Hematopoietic multipotent progenitor cell treated with erythropoietin and hydrocortisone succinate and interleukin-3 and kit ligand, for 8 days (in vitro differentiated cells): ENCODE measurements at regions not wholly inside any gene's neighbourhood (a gene's known extent, or its start where the extent isn't known, plus 50 kb on each side); places are given as distances from the start of the nearest gene placed in this dataset.
"Not testable (repeated sequence)": the region's sequence is repeated elsewhere in the genome, so short reads cannot be mapped to it uniquely, and the experiment has no call there.

ENCODE experiments used
- DNase-seq: peaks from one replicate; pipeline ENCODE4 v3.0.0-alpha.2; 2015

DNA sequence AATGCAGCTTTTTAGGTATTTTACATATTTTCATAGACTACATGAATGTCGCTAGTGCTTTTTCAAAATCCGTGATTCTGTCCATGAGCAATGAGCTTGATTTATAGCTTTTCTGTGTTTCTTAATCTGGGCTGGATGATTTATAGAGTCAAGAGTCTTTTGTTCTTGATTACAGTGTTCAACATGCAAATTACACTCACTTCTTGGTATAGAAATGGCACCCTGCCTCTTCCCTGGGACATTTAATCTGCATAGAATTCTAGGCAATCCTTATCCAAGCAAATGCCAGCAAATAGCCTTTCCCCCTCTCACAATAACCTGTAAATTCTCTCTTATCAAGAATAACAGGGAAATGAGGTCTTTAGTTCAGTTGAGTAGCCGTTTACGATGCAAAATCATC is 246.2 kb upstream of the SEMA3C start:
- no peak for DNase-seq

GRCh38 chr7:81162771-81163525 is 244.1 kb upstream of the SEMA3C start:
- no peak for DNase-seq

DNA sequence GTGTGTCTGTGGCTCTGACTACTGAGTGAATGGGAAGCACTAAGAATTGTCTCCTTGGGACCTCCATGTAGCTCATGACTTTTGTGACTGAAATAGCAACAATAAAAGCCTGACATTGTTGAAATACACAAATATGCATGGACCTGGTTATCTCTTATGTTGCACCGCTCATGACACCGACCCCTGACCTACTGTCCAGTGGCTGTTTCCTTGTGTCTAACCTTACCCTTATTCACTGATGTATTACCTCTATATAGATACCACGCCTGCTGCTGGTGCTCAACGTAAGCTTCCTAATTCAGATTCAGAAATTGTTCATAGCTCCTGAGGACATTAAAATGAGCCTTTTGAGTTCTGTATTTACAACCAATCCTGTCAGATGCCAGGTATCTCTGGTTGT is 243.4 kb upstream of the SEMA3C start:
- DNase-seq = no peak

- DNase-seq = peak; percentile 71
Observed at GRCh38 chr7:81161451-81162075, 242.7 kb upstream of the SEMA3C start.

DNA sequence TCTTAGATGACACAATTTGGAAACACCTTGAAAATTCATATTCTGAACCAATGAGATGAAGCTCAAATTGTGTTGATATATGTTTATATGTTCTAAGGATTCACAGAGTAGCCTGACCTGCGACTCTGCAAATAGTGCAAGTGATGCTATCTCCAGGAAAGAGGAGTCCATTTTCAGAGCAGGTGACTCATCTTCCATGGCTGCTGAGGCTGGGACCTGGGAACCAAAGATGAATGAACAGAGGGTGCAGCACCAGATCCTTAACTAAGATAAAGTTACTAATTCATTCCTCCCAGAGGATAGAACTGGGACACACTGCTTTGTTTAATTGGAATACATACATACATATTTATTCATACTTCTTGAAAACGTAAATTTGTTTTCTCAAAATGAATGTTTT is 240.6 kb upstream of the SEMA3C start:
- DNase-seq = peak; percentile 27

DNA sequence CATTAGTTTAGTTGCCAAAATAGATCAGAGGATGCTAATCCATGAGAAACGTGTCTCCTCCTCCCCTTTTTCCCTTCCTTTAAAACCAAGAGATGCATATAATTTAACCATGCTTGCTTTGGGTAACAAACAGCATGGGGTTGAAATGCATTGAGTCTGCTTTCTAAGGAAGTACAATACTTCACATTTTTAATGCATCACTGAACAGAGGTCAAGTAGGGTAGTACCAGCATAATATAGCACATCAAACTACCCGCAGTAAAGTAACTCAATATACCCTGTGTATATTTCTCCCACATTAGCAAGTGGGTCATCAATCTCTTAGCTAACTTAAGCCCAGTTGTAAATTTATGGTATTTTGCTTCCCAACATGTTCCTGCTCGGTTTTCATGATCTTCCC is 239.3 kb upstream of the SEMA3C start:
- DNase-seq = no peak

DNA sequence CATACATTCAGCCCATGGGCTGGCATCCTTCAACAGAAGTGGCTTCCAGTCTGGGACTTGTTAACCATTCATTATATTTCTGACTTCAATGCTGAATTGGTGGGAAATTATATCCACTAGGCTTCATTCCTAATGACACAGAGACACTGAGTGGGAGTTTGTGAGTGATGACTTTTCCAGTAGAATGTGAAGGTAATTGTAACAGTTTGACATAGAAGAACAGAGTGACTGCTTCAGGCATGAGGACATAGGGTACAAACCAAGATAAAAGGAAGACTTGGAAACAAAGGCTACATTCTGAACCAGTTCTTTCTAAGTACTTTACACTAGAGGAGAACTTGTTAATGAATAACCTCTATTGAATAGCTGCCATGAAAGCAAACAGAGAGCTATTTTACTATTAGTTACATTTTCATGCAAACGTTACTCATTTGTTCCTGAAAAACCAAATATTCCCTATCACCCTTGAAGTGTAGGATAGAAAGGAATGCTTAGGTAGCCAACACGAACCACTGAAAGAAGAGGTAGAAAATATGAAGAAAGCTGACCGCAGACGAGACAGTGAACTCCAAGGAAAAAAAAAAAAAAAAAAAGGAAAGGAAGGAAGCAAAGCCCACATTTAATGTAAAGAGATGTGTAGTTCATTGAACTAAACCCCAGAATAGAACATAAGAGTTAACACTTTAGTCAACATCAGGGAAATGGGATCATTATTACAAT is 237.0 kb upstream of the SEMA3C start:
- DNase-seq = no peak

DNA sequence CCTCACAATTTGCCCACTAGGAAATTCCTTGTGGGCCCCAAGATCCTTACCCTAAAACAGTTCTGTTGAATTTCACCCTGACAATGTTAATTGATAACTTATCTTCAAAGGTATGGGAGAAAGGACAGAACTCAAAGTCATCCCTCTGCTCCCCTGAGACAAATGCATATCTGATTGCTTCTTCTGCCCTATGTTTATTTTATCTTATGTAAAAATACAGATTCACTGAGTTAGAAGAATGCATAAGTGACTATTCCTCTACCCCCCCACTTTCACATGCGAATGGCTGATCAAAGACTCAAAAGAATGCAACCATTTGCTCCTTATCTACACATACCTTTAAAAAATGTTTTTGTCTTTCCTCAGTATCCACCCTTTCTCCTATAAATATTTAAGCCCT is 235.7 kb upstream of the SEMA3C start:
- no peak for DNase-seq

DNA sequence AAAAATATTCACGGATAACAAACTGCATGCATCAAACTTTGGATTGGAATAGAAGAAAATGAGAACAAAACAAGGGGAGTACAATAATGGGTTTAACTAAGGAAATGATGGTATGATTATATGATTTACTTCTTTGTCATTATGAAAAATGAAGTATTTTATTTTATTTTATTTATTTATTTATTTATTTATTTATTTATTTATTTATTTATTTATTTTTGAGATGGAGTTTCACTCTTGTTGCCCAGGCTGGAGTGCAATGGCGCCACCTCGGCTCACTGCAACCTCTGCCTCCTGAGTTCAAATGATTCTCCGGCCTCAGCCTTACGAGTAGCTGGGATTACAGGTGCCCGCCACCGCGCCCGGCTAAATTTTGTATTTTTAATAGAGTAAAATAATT is 234.1 kb upstream of the SEMA3C start:
- not testable (repeated sequence) for DNase-seq

DNA sequence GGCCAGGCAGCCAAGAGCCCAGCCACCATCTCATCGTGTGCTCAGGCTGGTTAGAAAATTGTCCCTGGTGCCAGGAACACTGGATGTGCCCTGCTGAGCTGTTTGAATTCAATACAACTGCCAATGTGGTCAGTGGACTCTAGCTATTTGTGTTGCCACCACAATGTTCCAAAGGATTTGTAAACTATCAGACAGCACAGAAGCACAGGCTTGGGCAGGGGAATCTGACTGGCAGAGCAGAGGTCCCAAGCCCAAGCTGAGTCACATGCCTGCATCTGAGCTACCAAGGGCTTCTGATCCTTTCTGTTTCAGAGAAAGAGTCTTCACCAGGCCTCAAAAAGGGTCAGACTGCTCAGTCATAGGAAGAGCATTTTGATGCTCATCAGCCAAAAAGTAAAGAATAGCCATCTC is 232.1 kb upstream of the SEMA3C start:
- DNase-seq = no peak

- no peak for DNase-seq
Observed at GRCh38 chr7:81143856-81144255, 225.0 kb upstream of the SEMA3C start.

- DNase-seq = not testable (repeated sequence)
Observed at GRCh38 chr7:81141257-81142205, 222.7 kb upstream of the SEMA3C start.

GRCh38 chr7:81140775-81141174 is 221.9 kb upstream of the SEMA3C start:
- DNase-seq = no peak

GRCh38 chr7:81140252-81140651 is 221.4 kb upstream of the SEMA3C start:
- no peak for DNase-seq

GRCh38 chr7:81138870-81139269 is 220.0 kb upstream of the SEMA3C start:
- DNase-seq = no peak

GRCh38 chr7:81135324-81135723 is 216.5 kb upstream of the SEMA3C start:
- no peak for DNase-seq

DNA sequence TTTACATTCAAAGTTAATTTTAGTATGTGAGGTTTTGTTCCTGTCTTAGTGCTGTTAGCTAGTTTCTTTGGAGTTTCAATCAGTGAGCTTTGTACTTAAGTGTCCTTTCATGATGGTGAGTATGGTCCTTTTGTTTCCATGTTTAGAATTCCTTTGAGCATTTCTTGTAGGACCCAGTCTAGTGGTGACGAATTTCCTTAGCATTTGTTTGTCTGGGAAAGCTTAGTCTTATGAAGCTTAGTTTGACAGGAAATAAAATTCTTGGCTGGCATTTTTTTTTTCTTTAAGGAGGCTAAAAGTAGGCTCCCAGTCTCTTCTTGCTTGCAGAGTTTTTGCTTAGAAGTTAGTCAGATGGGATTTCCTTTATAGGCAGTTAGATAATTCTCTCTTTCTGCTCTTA is 209.2 kb upstream of the SEMA3C start:
- DNase-seq = no peak

- no peak for DNase-seq
Observed at GRCh38 chr7:81120803-81121202, 202.0 kb upstream of the SEMA3C start.

DNA sequence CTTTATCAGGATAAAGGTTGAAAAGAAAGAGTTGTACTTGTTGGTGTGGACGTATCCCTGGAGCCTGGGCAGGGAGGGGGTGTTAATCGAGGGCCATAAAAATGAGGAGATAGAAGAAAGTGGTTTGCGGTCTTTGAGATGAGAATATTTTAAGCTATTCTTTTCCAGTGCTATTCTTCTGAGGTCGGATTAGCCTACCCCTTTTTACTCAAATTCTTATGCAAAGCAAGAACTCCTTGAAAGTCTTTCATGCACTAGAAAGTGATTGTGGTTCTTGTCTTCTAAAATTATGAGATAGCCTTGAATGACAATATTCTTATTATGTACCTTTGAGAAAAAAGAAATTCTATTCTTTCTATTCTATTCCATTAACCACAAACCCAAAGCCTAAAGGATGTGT is 201.3 kb upstream of the SEMA3C start:
- no peak for DNase-seq

GRCh38 chr7:81114633-81115032 is 195.8 kb upstream of the SEMA3C start:
- no peak for DNase-seq

GRCh38 chr7:81112731-81113130 is 193.9 kb upstream of the SEMA3C start:
- no peak for DNase-seq

DNA sequence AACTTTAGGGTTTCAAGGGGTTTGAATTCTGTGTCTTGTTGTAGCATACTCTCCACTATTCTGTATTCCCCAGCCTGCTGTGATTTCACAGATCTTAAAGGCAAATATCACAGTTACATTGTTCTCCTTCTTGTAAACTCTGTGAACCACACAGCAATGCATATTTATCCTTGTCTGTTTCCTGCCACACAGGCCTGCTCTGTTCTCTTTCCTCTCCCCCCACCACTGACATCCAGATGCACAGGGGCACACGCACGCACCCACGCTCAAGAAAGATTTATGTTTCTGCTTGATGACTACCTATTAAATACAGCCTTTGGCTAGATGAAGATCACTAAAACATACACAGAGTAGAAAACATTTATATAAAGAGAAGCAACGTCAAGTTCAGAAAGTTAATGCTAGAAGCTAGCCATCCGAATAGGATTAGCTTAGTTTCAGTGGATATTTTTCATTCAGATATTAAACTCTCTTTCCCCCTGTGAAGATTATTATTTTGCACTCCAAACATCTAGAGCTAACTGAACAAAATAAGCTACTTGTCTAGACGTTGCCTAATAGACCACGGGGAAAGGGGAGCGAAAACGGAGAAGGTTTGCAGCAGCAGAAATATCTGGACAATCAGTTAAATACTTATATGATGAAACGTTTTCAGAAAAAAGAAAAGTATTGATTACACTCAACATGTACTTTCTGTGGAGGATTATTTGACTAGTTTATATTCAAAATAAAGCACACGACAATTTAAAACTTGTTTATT is 193.1 kb upstream of the SEMA3C start:
- DNase-seq = no peak
